ENCODE measurements at regions not wholly inside any gene's neighbourhood (a gene's known extent, or its start where the extent isn't known, plus 50 kb on each side); places are given as distances from the start of the nearest gene placed in this dataset.
"Not testable (repeated sequence)": the region's sequence is repeated elsewhere in the genome, so short reads cannot be mapped to it uniquely, and the experiment has no call there.

- no peak for DNase-seq (ENCODE audit: low read depth)
Observed at GRCh38 chr11:129729216-129729615, 86.4 kb upstream of the TMEM45B start.

GRCh38 chr11:129729823-129730222 is 85.8 kb upstream of the TMEM45B start:
- no peak for DNase-seq (ENCODE audit: low read depth)

- DNase-seq (ENCODE audit: low read depth) = no peak
Observed at GRCh38 chr11:129731316-129731715, 84.3 kb upstream of the TMEM45B start.

GRCh38 chr11:129732941-129733340 is 82.7 kb upstream of the TMEM45B start:
- no peak for DNase-seq (ENCODE audit: low read depth)

- DNase-seq (ENCODE audit: low read depth) = no peak
Observed at GRCh38 chr11:129733384-129733783, 82.3 kb upstream of the TMEM45B start.

- DNase-seq (ENCODE audit: low read depth) = no peak
Observed at GRCh38 chr11:129733981-129734380, 81.7 kb upstream of the TMEM45B start.

- DNase-seq (ENCODE audit: low read depth) = no peak
Observed at GRCh38 chr11:129734654-129735053, 81.0 kb upstream of the TMEM45B start.

- DNase-seq (ENCODE audit: low read depth) = no peak
Observed at GRCh38 chr11:129737831-129738230, 77.8 kb upstream of the TMEM45B start.

GRCh38 chr11:129738242-129738641 is 77.4 kb upstream of the TMEM45B start:
- no peak for DNase-seq (ENCODE audit: low read depth)

GRCh38 chr11:129739339-129739738 is 76.3 kb upstream of the TMEM45B start:
- DNase-seq (ENCODE audit: low read depth) = no peak

- DNase-seq (ENCODE audit: low read depth) = no peak
Observed at GRCh38 chr11:129740125-129740719, 75.4 kb upstream of the TMEM45B start.

GRCh38 chr11:129743112-129743815 is 72.4 kb upstream of the TMEM45B start:
- DNase-seq (ENCODE audit: low read depth) = no peak

GRCh38 chr11:129747071-129747470 is 68.6 kb upstream of the TMEM45B start:
- no peak for DNase-seq (ENCODE audit: low read depth)

GRCh38 chr11:129749141-129749540 is 66.5 kb upstream of the TMEM45B start:
- DNase-seq (ENCODE audit: low read depth) = no peak

- DNase-seq (ENCODE audit: low read depth) = peak; percentile 72
Observed at GRCh38 chr11:129750343-129751292, 65.0 kb upstream of the TMEM45B start.

GRCh38 chr11:129751511-129751910 is 64.1 kb upstream of the TMEM45B start:
- DNase-seq (ENCODE audit: low read depth) = no peak

- DNase-seq (ENCODE audit: low read depth) = not testable (repeated sequence)
Observed at GRCh38 chr11:129763569-129763968, 52.1 kb upstream of the TMEM45B start.

GRCh38 chr11:129764204-129764603 is 51.4 kb upstream of the TMEM45B start:
- not testable (repeated sequence) for DNase-seq (ENCODE audit: low read depth)

Measured in stimulated activated CD8-positive, alpha-beta memory T cell treated with anti-CD3 and anti-CD28 coated beads, Interleukin-15, amount 100 ng/mL, for 24 hours (primary cell).